GM12873 (cell line): ENCODE measurements at regions not wholly inside any gene's neighbourhood (a gene's known extent, or its start where the extent isn't known, plus 50 kb on each side); places are given as distances from the start of the nearest gene placed in this dataset.

Source experiments
- CTCF ChIP-seq: IDR thresholded peaks from 2 replicates; pipeline ENCODE4 v1.5.1; 2012; ENCODE audit warnings: low read depth, mild to moderate bottlenecking, moderate library complexity, low read length, control low read depth; ENCODE audit not compliant: insufficient read depth; ENCODE audit errors: missing control alignments

- TF ChIP-seq CTCF, result no peak
These were observed 253.9 kb downstream of the SEC14L1 start for GRCh38 chr17:77394540-77395295.

GRCh38 chr17:77395501-77396048 lies 254.8 kb downstream of the SEC14L1 start:
- TF ChIP-seq CTCF, result no peak

GRCh38 chr17:77396610-77397009 lies 255.8 kb downstream of the SEC14L1 start:
- no peak for TF ChIP-seq CTCF

GRCh38 chr17:77398274-77398673 lies 257.5 kb downstream of the SEC14L1 start:
- no peak for TF ChIP-seq CTCF

GRCh38 chr17:77399319-77399957 lies 258.7 kb downstream of the SEC14L1 start:
- TF ChIP-seq CTCF, result no peak

- peak; percentile 84 for TF ChIP-seq CTCF
These were observed 259.7 kb downstream of the SEC14L1 start for GRCh38 chr17:77400445-77400870.

GRCh38 chr17:77402159-77402731 lies 261.5 kb downstream of the SEC14L1 start:
- no peak for TF ChIP-seq CTCF
